WTC11 (cell line): ENCODE measurements at regions not wholly inside any gene's neighbourhood (a gene's known extent, or its start where the extent isn't known, plus 50 kb on each side); places are given as distances from the start of the nearest gene placed in this dataset.

Experiments
- ATAC-seq: fragments of 200-7000 bp; cut with Tn5 transposase; 2 replicates; pipeline ENCODE4 v1.10.0; 2021; ENCODE audit warnings: mild to moderate bottlenecking, moderate library complexity
- CTCF ChIA-PET: fragments of 300-600 bp; sonication (Branson Sonifier 250); formaldehyde crosslinking; loops from one replicate; lab custom pipeline; 2021; ENCODE audit warnings: antibody characterized with exemption; lab: Charles Lee
- POLR2A ChIA-PET: fragments of 350-600 bp; sonication (Branson Sonifier 250); formaldehyde crosslinking; loops from one replicate; lab custom pipeline; 2021; ENCODE audit warnings: antibody characterized with exemption; lab: Charles Lee
- DNase-seq: peaks from one replicate; pipeline ENCODE4 v3.0.0; 2021; ENCODE audit warnings: low spot score
- H3K27ac Mint-ChIP-seq: 2 replicates; pipeline ENCODE4 v1.8.0; 2021; ENCODE audit warnings: mixed read lengths
- H3K27me3 Mint-ChIP-seq: 2 replicates; pipeline ENCODE4 v1.8.0; 2021; ENCODE audit warnings: low read depth, mild to moderate bottlenecking, moderate library complexity, mixed read lengths
- H3K36me3 Mint-ChIP-seq: 2 replicates; pipeline ENCODE4 v1.8.0; 2021; ENCODE audit warnings: mixed read lengths
- H3K4me1 Mint-ChIP-seq: 2 replicates; pipeline ENCODE4 v1.8.0; 2022; ENCODE audit warnings: mixed read lengths
- H3K4me3 Mint-ChIP-seq: 2 replicates; pipeline ENCODE4 v1.8.0; 2021; ENCODE audit warnings: mild to moderate bottlenecking, moderate library complexity, mixed read lengths
- H3K9me3 Mint-ChIP-seq: 2 replicates; pipeline ENCODE4 v1.8.0; 2021; ENCODE audit warnings: mixed read lengths
- ATF1 ChIP-seq: sonication (generic); formaldehyde crosslinking; IDR thresholded peaks from 2 replicates; pipeline ENCODE4 v1.8.1; 2023; ENCODE audit warnings: mild to moderate bottlenecking, moderate library complexity, missing genetic modification reagents
- FOXP1 ChIP-seq: sonication (generic); formaldehyde crosslinking; IDR thresholded peaks from 2 replicates; pipeline ENCODE4 v1.8.0; 2022; ENCODE audit warnings: missing genetic modification reagents, mild to moderate bottlenecking, moderate library complexity, borderline replicate concordance
- GTF2I ChIP-seq: fragments of 250-450 bp; sonication (Bioruptor Pico); conservative IDR thresholded peaks from 2 replicates; pipeline ENCODE4 v1.4.0; 2021; ENCODE audit warnings: mild to moderate bottlenecking
- HMGA2 ChIP-seq: fragments of 250-450 bp; sonication (Bioruptor Pico); IDR thresholded peaks from 2 replicates; pipeline ENCODE4 v1.4.0; 2021; ENCODE audit warnings: mild to moderate bottlenecking, moderate library complexity
- IRF2 ChIP-seq: sonication (generic); formaldehyde crosslinking; IDR thresholded peaks from 2 replicates; pipeline ENCODE4 v1.8.0; 2022; ENCODE audit warnings: low read depth, missing genetic modification reagents, borderline replicate concordance
- NFATC4 ChIP-seq: fragments of 250-450 bp; sonication (Bioruptor Pico); IDR thresholded peaks from 2 replicates; pipeline ENCODE4 v1.9.0; 2021; ENCODE audit warnings: mild to moderate bottlenecking
- PRRX2 ChIP-seq: fragments of 250-450 bp; sonication (Bioruptor Pico); IDR thresholded peaks from 2 replicates; pipeline ENCODE4 v1.8.0; 2021; ENCODE audit warnings: mild to moderate bottlenecking
- TEAD1 ChIP-seq: sonication (generic); formaldehyde crosslinking; IDR thresholded peaks from 2 replicates; pipeline ENCODE4 v1.8.0; 2022; ENCODE audit warnings: mild to moderate bottlenecking, missing genetic modification reagents
- ZNF121 ChIP-seq: sonication (generic); formaldehyde crosslinking; IDR thresholded peaks from 2 replicates; pipeline ENCODE4 v1.8.0; 2023; ENCODE audit warnings: missing genetic modification reagents
- ZNF138 ChIP-seq: sonication (generic); formaldehyde crosslinking; conservative IDR thresholded peaks from 2 replicates; pipeline ENCODE4 v1.8.1; 2022; ENCODE audit warnings: mild to moderate bottlenecking, moderate library complexity, missing genetic modification reagents
- ZNF232 ChIP-seq: sonication (generic); formaldehyde crosslinking; IDR thresholded peaks from 2 replicates; pipeline ENCODE4 v1.8.0; 2022; ENCODE audit warnings: mild to moderate bottlenecking, missing genetic modification reagents
- ZNF396 ChIP-seq: fragments of 250-450 bp; sonication (Bioruptor Pico); IDR thresholded peaks from 2 replicates; pipeline ENCODE4 v1.8.0; 2021; ENCODE audit warnings: mild to moderate bottlenecking, moderate library complexity, borderline replicate concordance
- TF ChIP-seq, protein P1 (sequence below): fragments of 250-450 bp; sonication (Bioruptor Pico); IDR thresholded peaks from 2 replicates; pipeline ENCODE4 v1.9.0; 2021; ENCODE audit warnings: mild to moderate bottlenecking, borderline replicate concordance
- TF ChIP-seq, protein P2 (sequence below): sonication (generic); formaldehyde crosslinking; IDR thresholded peaks from 2 replicates; pipeline ENCODE4 v1.8.1; 2022; ENCODE audit warnings: low read depth, missing genetic modification reagents, borderline replicate concordance
- TF ChIP-seq, protein P3 (sequence below): fragments of 250-450 bp; sonication (Bioruptor Pico); IDR thresholded peaks from 2 replicates; pipeline ENCODE4 v1.8.0; 2021; ENCODE audit warnings: mild to moderate bottlenecking

DNA sequence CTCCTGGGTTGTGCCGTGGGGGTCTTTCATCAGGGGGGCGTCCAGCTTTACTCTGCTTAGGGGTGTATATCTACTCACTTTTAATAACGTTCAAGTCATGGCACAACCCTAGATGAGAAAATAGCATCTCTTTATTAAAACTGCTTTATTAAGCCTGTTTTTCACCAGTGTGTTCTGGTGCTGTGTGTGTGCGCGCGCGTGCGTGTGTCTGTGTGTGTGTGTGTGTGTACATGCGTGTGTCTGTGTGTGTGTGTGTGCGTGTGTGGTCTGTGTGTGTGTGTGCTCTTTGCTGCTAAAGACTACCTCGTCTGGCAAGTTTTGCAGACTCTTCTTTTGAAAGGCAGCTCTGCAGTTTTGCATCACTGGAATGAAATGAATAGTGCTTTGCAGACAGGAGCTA is 390.9 kb upstream of the MKI67 start (continued):
- TF ChIP-seq, protein P1, sequence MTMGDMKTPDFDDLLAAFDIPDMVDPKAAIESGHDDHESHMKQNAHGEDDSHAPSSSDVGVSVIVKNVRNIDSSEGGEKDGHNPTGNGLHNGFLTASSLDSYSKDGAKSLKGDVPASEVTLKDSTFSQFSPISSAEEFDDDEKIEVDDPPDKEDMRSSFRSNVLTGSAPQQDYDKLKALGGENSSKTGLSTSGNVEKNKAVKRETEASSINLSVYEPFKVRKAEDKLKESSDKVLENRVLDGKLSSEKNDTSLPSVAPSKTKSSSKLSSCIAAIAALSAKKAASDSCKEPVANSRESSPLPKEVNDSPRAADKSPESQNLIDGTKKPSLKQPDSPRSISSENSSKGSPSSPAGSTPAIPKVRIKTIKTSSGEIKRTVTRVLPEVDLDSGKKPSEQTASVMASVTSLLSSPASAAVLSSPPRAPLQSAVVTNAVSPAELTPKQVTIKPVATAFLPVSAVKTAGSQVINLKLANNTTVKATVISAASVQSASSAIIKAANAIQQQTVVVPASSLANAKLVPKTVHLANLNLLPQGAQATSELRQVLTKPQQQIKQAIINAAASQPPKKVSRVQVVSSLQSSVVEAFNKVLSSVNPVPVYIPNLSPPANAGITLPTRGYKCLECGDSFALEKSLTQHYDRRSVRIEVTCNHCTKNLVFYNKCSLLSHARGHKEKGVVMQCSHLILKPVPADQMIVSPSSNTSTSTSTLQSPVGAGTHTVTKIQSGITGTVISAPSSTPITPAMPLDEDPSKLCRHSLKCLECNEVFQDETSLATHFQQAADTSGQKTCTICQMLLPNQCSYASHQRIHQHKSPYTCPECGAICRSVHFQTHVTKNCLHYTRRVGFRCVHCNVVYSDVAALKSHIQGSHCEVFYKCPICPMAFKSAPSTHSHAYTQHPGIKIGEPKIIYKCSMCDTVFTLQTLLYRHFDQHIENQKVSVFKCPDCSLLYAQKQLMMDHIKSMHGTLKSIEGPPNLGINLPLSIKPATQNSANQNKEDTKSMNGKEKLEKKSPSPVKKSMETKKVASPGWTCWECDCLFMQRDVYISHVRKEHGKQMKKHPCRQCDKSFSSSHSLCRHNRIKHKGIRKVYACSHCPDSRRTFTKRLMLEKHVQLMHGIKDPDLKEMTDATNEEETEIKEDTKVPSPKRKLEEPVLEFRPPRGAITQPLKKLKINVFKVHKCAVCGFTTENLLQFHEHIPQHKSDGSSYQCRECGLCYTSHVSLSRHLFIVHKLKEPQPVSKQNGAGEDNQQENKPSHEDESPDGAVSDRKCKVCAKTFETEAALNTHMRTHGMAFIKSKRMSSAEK (CRISPR knock-in tag): no peak
- TF ChIP-seq TEAD1 (CRISPR knock-in tag) (no peak), NFATC4 (no peak)
- TF ChIP-seq, protein P2, sequence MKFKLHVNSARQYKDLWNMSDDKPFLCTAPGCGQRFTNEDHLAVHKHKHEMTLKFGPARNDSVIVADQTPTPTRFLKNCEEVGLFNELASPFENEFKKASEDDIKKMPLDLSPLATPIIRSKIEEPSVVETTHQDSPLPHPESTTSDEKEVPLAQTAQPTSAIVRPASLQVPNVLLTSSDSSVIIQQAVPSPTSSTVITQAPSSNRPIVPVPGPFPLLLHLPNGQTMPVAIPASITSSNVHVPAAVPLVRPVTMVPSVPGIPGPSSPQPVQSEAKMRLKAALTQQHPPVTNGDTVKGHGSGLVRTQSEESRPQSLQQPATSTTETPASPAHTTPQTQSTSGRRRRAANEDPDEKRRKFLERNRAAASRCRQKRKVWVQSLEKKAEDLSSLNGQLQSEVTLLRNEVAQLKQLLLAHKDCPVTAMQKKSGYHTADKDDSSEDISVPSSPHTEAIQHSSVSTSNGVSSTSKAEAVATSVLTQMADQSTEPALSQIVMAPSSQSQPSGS: no peak

DNA sequence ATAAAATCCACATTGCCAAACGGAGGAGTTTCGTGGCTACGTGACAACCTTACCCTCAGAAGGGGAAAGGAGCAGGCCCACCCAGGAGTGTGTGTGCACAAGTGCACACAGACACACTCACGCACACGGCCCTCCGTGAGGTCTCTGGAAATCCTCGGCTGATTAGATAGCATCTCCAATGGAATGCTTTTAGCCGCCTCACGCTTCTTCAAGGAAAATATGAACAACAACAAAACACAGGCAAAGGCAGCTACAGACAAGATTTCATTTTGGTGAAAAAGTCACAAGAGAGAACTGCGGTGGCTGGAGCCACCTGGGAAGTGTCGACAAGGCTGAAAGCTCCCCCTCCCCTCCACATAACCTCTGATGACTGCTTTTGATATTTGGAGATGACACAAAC is 391.8 kb upstream of the MKI67 start:
- DNase-seq: no peak
- H3K4me3 Mint-ChIP-seq: no peak overlapping the region
- CTCF ChIA-PET: interaction anchor here (1.1 kb wide), 1 partner anchor 23 kb away, joined by 3 read pairs; no protein-coding TSS in a partner anchor
- no peaks in the 10 kb centered on the region; the same call in 1 of the 2 replicates for H3K36me3 Mint-ChIP-seq
- peaks cover 9% of the 10 kb centered on the region for H3K4me1 Mint-ChIP-seq
- H3K27me3 Mint-ChIP-seq: no peaks in the 10 kb centered on the region
- no peak overlapping the region for H3K27ac Mint-ChIP-seq
- TF ChIP-seq ZNF232 (CRISPR knock-in tag) (no peak), IRF2 (CRISPR knock-in tag) (no peak), ZNF396 (CRISPR knock-in tag) (no peak), ATF1 (CRISPR knock-in tag) (no peak), FOXP1 (CRISPR knock-in tag) (no peak), PRRX2 (no peak), ZNF138 (no peak), ZNF121 (CRISPR knock-in tag) (no peak), HMGA2 (CRISPR knock-in tag) (no peak), NFATC4 (no peak), GTF2I (CRISPR knock-in tag) (no peak)
- TF ChIP-seq, protein P1 (CRISPR knock-in tag): no peak
- TF ChIP-seq, protein P3, sequence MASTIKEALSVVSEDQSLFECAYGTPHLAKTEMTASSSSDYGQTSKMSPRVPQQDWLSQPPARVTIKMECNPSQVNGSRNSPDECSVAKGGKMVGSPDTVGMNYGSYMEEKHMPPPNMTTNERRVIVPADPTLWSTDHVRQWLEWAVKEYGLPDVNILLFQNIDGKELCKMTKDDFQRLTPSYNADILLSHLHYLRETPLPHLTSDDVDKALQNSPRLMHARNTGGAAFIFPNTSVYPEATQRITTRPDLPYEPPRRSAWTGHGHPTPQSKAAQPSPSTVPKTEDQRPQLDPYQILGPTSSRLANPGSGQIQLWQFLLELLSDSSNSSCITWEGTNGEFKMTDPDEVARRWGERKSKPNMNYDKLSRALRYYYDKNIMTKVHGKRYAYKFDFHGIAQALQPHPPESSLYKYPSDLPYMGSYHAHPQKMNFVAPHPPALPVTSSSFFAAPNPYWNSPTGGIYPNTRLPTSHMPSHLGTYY (CRISPR knock-in tag): no peak
- peaks cover 9% of the 10 kb centered on the region for H3K9me3 Mint-ChIP-seq
- POLR2A ChIA-PET: no interaction called here
- no peak for ATAC-seq
